Astrocyte (in vitro differentiated cells and primary cell): ENCODE measurements at regions not wholly inside any gene's neighbourhood (a gene's known extent, or its start where the extent isn't known, plus 50 kb on each side); places are given as distances from the start of the nearest gene placed in this dataset.

Experiments
- DNase-seq: peaks from one replicate; pipeline ENCODE4 v3.0.0-alpha.2; 2010; ENCODE audit warnings: low read depth
- FAIRE-seq: peaks from 2 replicates; lab custom pipeline; 2011; peaks lifted over from hg19 to GRCh38; lab: Jason Lieb, UNC
- H2AFZ ChIP-seq: 2 replicates; pipeline ENCODE4 v1.6.0; 2012; ENCODE audit warnings: low read depth, low read length, inconsistent platforms
- H3K27ac ChIP-seq: 2 replicates; pipeline ENCODE4 v1.5.1; 2011; ENCODE audit warnings: low read depth, low read length, inconsistent platforms
- H3K27me3 ChIP-seq: 2 replicates; pipeline ENCODE4 v1.6.0; 2011; ENCODE audit warnings: low read length, inconsistent platforms; ENCODE audit not compliant: insufficient read depth
- H3K36me3 ChIP-seq: 2 replicates; pipeline ENCODE4 v1.5.1; 2011; ENCODE audit warnings: low read length, inconsistent platforms; ENCODE audit not compliant: insufficient read depth
- H3K4me1 ChIP-seq: 2 replicates; pipeline ENCODE4 v1.5.1; 2011; ENCODE audit warnings: low read length, inconsistent platforms; ENCODE audit not compliant: insufficient read depth
- H3K4me2 ChIP-seq: 2 replicates; pipeline ENCODE4 v1.6.0; 2012; ENCODE audit warnings: low read length, inconsistent platforms
- H3K4me3 ChIP-seq: 2 replicates; pipeline ENCODE4 v1.5.1; 2011; ENCODE audit warnings: low read depth, mild to moderate bottlenecking, low read length, inconsistent platforms; ENCODE audit not compliant: insufficient read depth
- H3K79me2 ChIP-seq: 2 replicates; pipeline ENCODE4 v1.6.0; 2012; ENCODE audit warnings: mild to moderate bottlenecking, low read length, inconsistent platforms; ENCODE audit not compliant: insufficient read depth
- H3K9ac ChIP-seq: 2 replicates; pipeline ENCODE4 v1.6.0; 2012; ENCODE audit warnings: mild to moderate bottlenecking, low read length, inconsistent platforms
- H3K9me3 ChIP-seq: 2 replicates; pipeline ENCODE4 v1.5.1; 2012; ENCODE audit warnings: low read depth, mild to moderate bottlenecking, low read length, inconsistent platforms; ENCODE audit not compliant: insufficient read depth
- H4K20me1 ChIP-seq: 2 replicates; pipeline ENCODE4 v1.6.0; 2012; ENCODE audit warnings: low read length, inconsistent platforms; ENCODE audit not compliant: insufficient read depth
- H3K27ac Mint-ChIP-seq: one replicate; pipeline ENCODE4 v1.8.0; 2021; ENCODE audit warnings: mild to moderate bottlenecking, mixed read lengths; ENCODE audit not compliant: unreplicated experiment
- H3K27me3 Mint-ChIP-seq: one replicate; pipeline ENCODE4 v1.8.0; 2021; ENCODE audit warnings: low read depth, mixed read lengths; ENCODE audit not compliant: unreplicated experiment
- H3K36me3 Mint-ChIP-seq: one replicate; pipeline ENCODE4 v1.8.0; 2021; ENCODE audit warnings: low read depth, mixed read lengths; ENCODE audit not compliant: unreplicated experiment
- H3K4me1 Mint-ChIP-seq: one replicate; pipeline ENCODE4 v1.8.0; 2021; ENCODE audit warnings: low read depth, mixed read lengths; ENCODE audit not compliant: unreplicated experiment
- H3K4me3 Mint-ChIP-seq: one replicate; pipeline ENCODE4 v1.8.0; 2021; ENCODE audit warnings: mild to moderate bottlenecking, moderate library complexity, mixed read lengths; ENCODE audit not compliant: unreplicated experiment
- H3K9me3 Mint-ChIP-seq: one replicate; pipeline ENCODE4 v1.8.0; 2021; ENCODE audit warnings: mild to moderate bottlenecking, mixed read lengths; ENCODE audit not compliant: unreplicated experiment
- CTCF ChIP-seq: IDR thresholded peaks from 2 replicates; pipeline ENCODE4 v1.5.1; 2011; ENCODE audit warnings: low read depth, mild to moderate bottlenecking, inconsistent platforms, low read length, moderate library complexity; ENCODE audit not compliant: insufficient read depth
- EZH2 ChIP-seq: IDR thresholded peaks from 2 replicates; pipeline ENCODE4 v1.6.1; 2012; ENCODE audit warnings: mild to moderate bottlenecking, low read length, inconsistent platforms; ENCODE audit not compliant: insufficient read depth

GRCh38 chrX:79268788-79269187, 98.3 kb downstream of the ITM2A start:
- TF ChIP-seq CTCF (no peak), EZH2 (no peak)
- H3K9me3 Mint-ChIP-seq: no peaks in the 10 kb centered on the region
- no peak overlapping the region for H3K27ac Mint-ChIP-seq
- no peaks in the 10 kb centered on the region for H3K36me3 ChIP-seq
- H3K9ac ChIP-seq: no peak overlapping the region
- H3K36me3 Mint-ChIP-seq: no peaks in the 10 kb centered on the region
- H3K27me3 ChIP-seq: no peaks in the 10 kb centered on the region
- peaks cover 4% of the 10 kb centered on the region for H3K4me1 Mint-ChIP-seq
- H3K4me1 ChIP-seq: no peaks in the 10 kb centered on the region
- no peak overlapping the region for H3K4me3 ChIP-seq
- H3K27me3 Mint-ChIP-seq: no peaks in the 10 kb centered on the region
- H3K4me3 Mint-ChIP-seq: no peak overlapping the region
- H3K27ac ChIP-seq: no peak overlapping the region
- no peak overlapping the region for H3K4me2 ChIP-seq
- no peaks in the 10 kb centered on the region for H4K20me1 ChIP-seq
- H3K9me3 ChIP-seq: no peaks in the 10 kb centered on the region
- FAIRE-seq (no peak), DNase-seq (no peak)
- H2AFZ ChIP-seq: no peak overlapping the region
- no peaks in the 10 kb centered on the region for H3K79me2 ChIP-seq

- no peak for FAIRE-seq
- no peak overlapping the region for H3K27ac Mint-ChIP-seq
- no peaks in the 10 kb centered on the region for H3K9me3 Mint-ChIP-seq
- Histone ChIP-seq H3K9me3 (no peaks in the 10 kb centered on the region), H3K4me2 (no peak overlapping the region), H2AFZ (no peak overlapping the region), H3K9ac (no peak overlapping the region), H3K27me3 (no peaks in the 10 kb centered on the region), H4K20me1 (no peaks in the 10 kb centered on the region), H3K36me3 (no peaks in the 10 kb centered on the region), H3K79me2 (no peaks in the 10 kb centered on the region), H3K4me1 (no peaks in the 10 kb centered on the region), H3K4me3 (no peak overlapping the region), H3K27ac (no peak overlapping the region)
- H3K36me3 Mint-ChIP-seq: no peaks in the 10 kb centered on the region
- TF ChIP-seq EZH2 (no peak), CTCF (no peak)
- H3K4me3 Mint-ChIP-seq: no peak overlapping the region
- no peak for DNase-seq
- H3K27me3 Mint-ChIP-seq: no peaks in the 10 kb centered on the region
- peaks cover 4% of the 10 kb centered on the region for H3K4me1 Mint-ChIP-seq
Observed at GRCh38 chrX:79266702-79267101, 100.4 kb downstream of the ITM2A start.

- no peak for TF ChIP-seq EZH2
- TF ChIP-seq CTCF: no peak
- no peaks in the 10 kb centered on the region for H4K20me1 ChIP-seq
- H3K4me1 Mint-ChIP-seq: peaks cover 10% of the 10 kb centered on the region
- H3K4me2 ChIP-seq: no peak overlapping the region
- FAIRE-seq (no peak), DNase-seq (no peak)
- no peak overlapping the region for H3K27ac ChIP-seq
- H2AFZ ChIP-seq: no peak overlapping the region
- H3K36me3 ChIP-seq: no peaks in the 10 kb centered on the region
- H3K4me1 ChIP-seq: no peaks in the 10 kb centered on the region
- no peaks in the 10 kb centered on the region for H3K9me3 ChIP-seq
- H3K4me3 ChIP-seq: no peak overlapping the region
- H3K9me3 Mint-ChIP-seq: no peaks in the 10 kb centered on the region
- no peak overlapping the region for H3K4me3 Mint-ChIP-seq
- no peaks in the 10 kb centered on the region for H3K27me3 ChIP-seq
- H3K27ac Mint-ChIP-seq: no peak overlapping the region
- H3K27me3 Mint-ChIP-seq: no peaks in the 10 kb centered on the region
- H3K9ac ChIP-seq: no peak overlapping the region
- H3K79me2 ChIP-seq: no peaks in the 10 kb centered on the region
- no peaks in the 10 kb centered on the region for H3K36me3 Mint-ChIP-seq
Observed at GRCh38 chrX:79263550-79263949, 103.6 kb downstream of the ITM2A start.
